Neural cell (in vitro differentiated cells): ENCODE measurements at regions not wholly inside any gene's neighbourhood (a gene's known extent, or its start where the extent isn't known, plus 50 kb on each side); places are given as distances from the start of the nearest gene placed in this dataset.

ENCODE experiments used
- H2AFZ ChIP-seq: fragments of 200-600, 300-800 bp; sonication (generic), shearing (Covaris generic); 2 replicates; pipeline ENCODE4 v1.6.0; 2014; ENCODE audit warnings: low read depth, mild to moderate bottlenecking, antibody characterized with exemption, low read length, moderate library complexity
- H3F3A ChIP-seq: fragments of 200-600 bp; shearing (Covaris generic); 2 replicates; pipeline ENCODE4 v1.6.1; 2016; ENCODE audit warnings: mild to moderate bottlenecking, moderate library complexity, mixed read lengths, antibody characterized with exemption, low read length; ENCODE audit not compliant: insufficient read depth, poor library complexity, severe bottlenecking
- H3K27ac ChIP-seq: fragments of 200-600, 300-800 bp; sonication (generic), shearing (Covaris generic); 2 replicates; pipeline ENCODE4 v1.5.1; 2014; ENCODE audit warnings: mild to moderate bottlenecking, low read length, moderate library complexity
- H3K27me3 ChIP-seq: fragments of 300-800, 200-600 bp; sonication (generic), shearing (Covaris generic); 2 replicates; pipeline ENCODE4 v1.6.0; 2014; ENCODE audit warnings: mild to moderate bottlenecking, low read depth, low read length, moderate library complexity; ENCODE audit not compliant: insufficient read depth
- H3K36me3 ChIP-seq: fragments of 300-800, 200-600 bp; sonication (generic), shearing (Covaris generic); 2 replicates; pipeline ENCODE4 v1.5.1; 2014; ENCODE audit warnings: mild to moderate bottlenecking, antibody characterized with exemption, low read length, moderate library complexity; ENCODE audit not compliant: insufficient read depth
- H3K4me2 ChIP-seq: fragments of 300-800, 200-600 bp; sonication (generic), shearing (Covaris generic); 2 replicates; pipeline ENCODE4 v1.6.0; 2014; ENCODE audit warnings: mild to moderate bottlenecking, low read length
- H3K4me3 ChIP-seq: fragments of 300-800, 200-600 bp; sonication (generic), shearing (Covaris generic); 2 replicates; pipeline ENCODE4 v1.5.1; 2014; ENCODE audit warnings: mild to moderate bottlenecking, low read length, moderate library complexity
- H3K79me2 ChIP-seq: fragments of 200-600 bp; shearing (Covaris generic); replicated peaks from 2 replicates; pipeline ENCODE4 v1.6.0; 2014; ENCODE audit warnings: mild to moderate bottlenecking, low read length, moderate library complexity; ENCODE audit not compliant: insufficient read depth
- H3K9ac ChIP-seq: fragments of 300-800, 200-600 bp; sonication (generic), shearing (Covaris generic); 2 replicates; pipeline ENCODE4 v1.6.1; 2016; ENCODE audit warnings: mild to moderate bottlenecking, low read length, mixed read lengths
- H3K9me2 ChIP-seq: fragments of 200-600 bp; shearing (Covaris generic); 2 replicates; pipeline ENCODE4 v1.6.1; 2016; ENCODE audit warnings: mild to moderate bottlenecking, low read length, mixed read lengths; ENCODE audit not compliant: insufficient read depth
- H3K9me3 ChIP-seq: fragments of 200-600, 300-800 bp; sonication (generic), shearing (Covaris generic); 2 replicates; pipeline ENCODE4 v1.6.1; 2016; ENCODE audit warnings: mild to moderate bottlenecking, mixed run types, low read length, moderate library complexity, mixed read lengths
- H4K20me1 ChIP-seq: fragments of 200-600 bp; shearing (Covaris generic); 2 replicates; pipeline ENCODE4 v1.6.1; 2016; ENCODE audit warnings: mild to moderate bottlenecking, mixed run types; ENCODE audit not compliant: insufficient read depth
- EP300 ChIP-seq: fragments of 450-650 bp; conservative IDR thresholded peaks from 2 replicates; pipeline ENCODE4 v1.6.1; 2014; ENCODE audit warnings: antibody characterized with exemption, mild to moderate bottlenecking, moderate library complexity; ENCODE audit not compliant: poor library complexity, severe bottlenecking
- EZH2 ChIP-seq: fragments of 200-600, 300-800 bp; shearing (Covaris generic), sonication (generic); IDR thresholded peaks from 2 replicates; pipeline ENCODE4 v1.6.1; 2014; ENCODE audit warnings: antibody characterized with exemption, low read length, borderline replicate concordance, mild to moderate bottlenecking; ENCODE audit not compliant: insufficient read depth, poor library complexity, severe bottlenecking
- MXI1 ChIP-seq: fragments of 450-650 bp; conservative IDR thresholded peaks from 2 replicates; pipeline ENCODE4 v1.6.1; 2014; ENCODE audit warnings: antibody characterized with exemption, mild to moderate bottlenecking; ENCODE audit not compliant: poor library complexity, severe bottlenecking
- POLR2AphosphoS5 ChIP-seq: IDR thresholded peaks from 2 replicates; pipeline ENCODE4 v1.6.1; 2012
- RAD21 ChIP-seq: fragments of 450-650 bp; conservative IDR thresholded peaks from 2 replicates; pipeline ENCODE4 v1.6.1; 2014; ENCODE audit warnings: antibody characterized with exemption, mild to moderate bottlenecking, moderate library complexity
- REST ChIP-seq: IDR thresholded peaks from 2 replicates; pipeline ENCODE4 v1.6.1; 2012; ENCODE audit warnings: borderline replicate concordance
- SMC3 ChIP-seq: fragments of 450-650 bp; conservative IDR thresholded peaks from 2 replicates; pipeline ENCODE4 v1.6.1; 2014; ENCODE audit warnings: antibody characterized with exemption, mild to moderate bottlenecking, moderate library complexity; ENCODE audit not compliant: poor library complexity
- TAF1 ChIP-seq: IDR thresholded peaks from 2 replicates; pipeline ENCODE4 v1.6.1; 2012; ENCODE audit warnings: low read depth
- TF ChIP-seq, protein P1 (sequence below): fragments of 450-650 bp; IDR thresholded peaks from 2 replicates; pipeline ENCODE4 v1.5.1; 2014; ENCODE audit warnings: antibody characterized with exemption, mild to moderate bottlenecking, moderate library complexity; ENCODE audit not compliant: poor library complexity, severe bottlenecking

GRCh38 chr20:60528141-60528540 is 569.9 kb downstream of the CDH26 start:
- TF ChIP-seq MXI1 (no peak), EP300 (no peak), RAD21 (no peak), REST (no peak), POLR2AphosphoS5 (no peak), SMC3 (no peak), TAF1 (no peak), EZH2 (no peak)
- TF ChIP-seq, protein P1, sequence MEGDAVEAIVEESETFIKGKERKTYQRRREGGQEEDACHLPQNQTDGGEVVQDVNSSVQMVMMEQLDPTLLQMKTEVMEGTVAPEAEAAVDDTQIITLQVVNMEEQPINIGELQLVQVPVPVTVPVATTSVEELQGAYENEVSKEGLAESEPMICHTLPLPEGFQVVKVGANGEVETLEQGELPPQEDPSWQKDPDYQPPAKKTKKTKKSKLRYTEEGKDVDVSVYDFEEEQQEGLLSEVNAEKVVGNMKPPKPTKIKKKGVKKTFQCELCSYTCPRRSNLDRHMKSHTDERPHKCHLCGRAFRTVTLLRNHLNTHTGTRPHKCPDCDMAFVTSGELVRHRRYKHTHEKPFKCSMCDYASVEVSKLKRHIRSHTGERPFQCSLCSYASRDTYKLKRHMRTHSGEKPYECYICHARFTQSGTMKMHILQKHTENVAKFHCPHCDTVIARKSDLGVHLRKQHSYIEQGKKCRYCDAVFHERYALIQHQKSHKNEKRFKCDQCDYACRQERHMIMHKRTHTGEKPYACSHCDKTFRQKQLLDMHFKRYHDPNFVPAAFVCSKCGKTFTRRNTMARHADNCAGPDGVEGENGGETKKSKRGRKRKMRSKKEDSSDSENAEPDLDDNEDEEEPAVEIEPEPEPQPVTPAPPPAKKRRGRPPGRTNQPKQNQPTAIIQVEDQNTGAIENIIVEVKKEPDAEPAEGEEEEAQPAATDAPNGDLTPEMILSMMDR = no peak
- no peaks in the 10 kb centered on the region for H3K36me3 ChIP-seq
- H3K9ac ChIP-seq = no peak overlapping the region
- no peak overlapping the region for H3K4me2 ChIP-seq
- H2AFZ ChIP-seq = no peak overlapping the region
- H3K79me2 ChIP-seq = no peaks in the 10 kb centered on the region
- no peak overlapping the region for H3K27ac ChIP-seq
- no peaks in the 10 kb centered on the region for H3K27me3 ChIP-seq
- H4K20me1 ChIP-seq = no peaks in the 10 kb centered on the region
- no peaks in the 10 kb centered on the region for H3K9me2 ChIP-seq
- no peak overlapping the region for H3K4me3 ChIP-seq
- no peaks in the 10 kb centered on the region for H3F3A ChIP-seq
- no peaks in the 10 kb centered on the region for H3K9me3 ChIP-seq

DNA sequence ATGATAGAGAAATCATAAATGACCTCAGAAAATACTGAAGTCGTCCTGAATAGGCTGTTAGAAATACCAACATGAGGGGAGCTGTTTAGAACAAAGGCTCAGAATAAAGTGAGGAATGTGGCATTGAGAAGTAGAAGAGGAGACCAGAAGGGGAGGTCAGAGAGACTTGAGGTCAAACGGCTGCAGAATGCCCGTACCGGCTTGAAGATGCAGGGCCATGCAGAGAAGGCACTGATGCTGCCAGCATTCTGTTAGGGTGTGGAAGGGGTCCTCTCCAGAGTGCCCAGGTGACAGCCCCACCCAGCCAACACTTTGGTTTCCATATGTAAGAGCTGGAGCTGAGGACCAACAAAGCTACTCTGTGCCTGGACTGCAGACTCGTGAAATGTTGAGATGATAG is 570.9 kb downstream of the CDH26 start:
- Histone ChIP-seq H3K4me3 (no peak overlapping the region), H3K9me2 (no peaks in the 10 kb centered on the region), H2AFZ (no peak overlapping the region), H3K4me2 (no peak overlapping the region), H3K9ac (no peak overlapping the region), H3K36me3 (no peaks in the 10 kb centered on the region), H3K27ac (no peak overlapping the region), H3K79me2 (no peaks in the 10 kb centered on the region), H3F3A (no peaks in the 10 kb centered on the region), H3K27me3 (no peaks in the 10 kb centered on the region), H3K9me3 (no peaks in the 10 kb centered on the region), H4K20me1 (no peaks in the 10 kb centered on the region)
- TF ChIP-seq EZH2 (no peak), MXI1 (no peak), SMC3 (no peak), REST (no peak), RAD21 (no peak), TAF1 (no peak), EP300 (no peak), POLR2AphosphoS5 (no peak)
- TF ChIP-seq, protein P1 = no peak
